PC-3 (cell line): ENCODE measurements at regions not wholly inside any gene's neighbourhood (a gene's known extent, or its start where the extent isn't known, plus 50 kb on each side); places are given as distances from the start of the nearest gene placed in this dataset.
"Not testable (repeated sequence)": the region's sequence is repeated elsewhere in the genome, so short reads cannot be mapped to it uniquely, and the experiment has no call there.

Experiments used
- CTCF ChIP-seq: fragments of 300-600 bp; sonication (generic); conservative IDR thresholded peaks from 2 replicates; pipeline ENCODE4 v1.5.1; 2017; ENCODE audit warnings: antibody characterized with exemption, low read depth, mild to moderate bottlenecking, low read length
- EZH2 ChIP-seq: fragments of 300-600 bp; sonication (generic); IDR thresholded peaks from one replicate; pipeline ENCODE4 v1.6.1; 2017; ENCODE audit warnings: antibody characterized with exemption, mild to moderate bottlenecking, low read length; ENCODE audit not compliant: unreplicated experiment

GRCh38 chr18:26623314-26623713 is 75.0 kb upstream of the KCTD1 start:
- TF ChIP-seq CTCF, EZH2: not testable (repeated sequence)
